Parathyroid adenoma (tissue), 2 donors: ENCODE measurements at regions not wholly inside any gene's neighbourhood (a gene's known extent, or its start where the extent isn't known, plus 50 kb on each side); places are given as distances from the start of the nearest gene placed in this dataset.
"Not testable (repeated sequence)": the region's sequence is repeated elsewhere in the genome, so short reads cannot be mapped to it uniquely, and the experiment has no call there.

Experiments
- H2AFZ ChIP-seq: fragments of 300-600 bp; sonication (generic); one replicate; pipeline ENCODE4 v1.7.0; 2017; ENCODE audit warnings: antibody characterized with exemption, mild to moderate bottlenecking
- H3K27ac ChIP-seq: fragments of 300-600 bp; sonication (generic); one replicate; pipeline ENCODE4 v1.7.0; 2017
- H3K27me3 ChIP-seq: fragments of 300-600 bp; sonication (generic); one replicate; pipeline ENCODE4 v1.7.0; 2017; ENCODE audit warnings: low read length; ENCODE audit not compliant: control insufficient read depth, insufficient read depth
- H3K36me3 ChIP-seq: fragments of 300-600 bp; sonication (generic); one replicate; pipeline ENCODE4 v1.7.0; 2017; ENCODE audit warnings: low read length; ENCODE audit not compliant: control insufficient read depth, insufficient read depth
- H3K4me1 ChIP-seq: fragments of 300-600 bp; sonication (generic); one replicate; pipeline ENCODE4 v1.7.0; 2017; ENCODE audit warnings: control low read depth
- H3K4me2 ChIP-seq: fragments of 300-600 bp; sonication (generic); one replicate; pipeline ENCODE4 v1.7.0; 2017; ENCODE audit warnings: low read length
- H3K4me3 ChIP-seq: fragments of 300-600 bp; sonication (generic); one replicate; pipeline ENCODE4 v1.7.0; 2017; ENCODE audit warnings: low read depth, low read length
- H3K79me2 ChIP-seq: fragments of 300-600 bp; sonication (generic); one replicate; pipeline ENCODE4 v1.7.0; 2017; ENCODE audit warnings: control low read depth
- H3K9ac ChIP-seq: fragments of 300-600 bp; sonication (generic); one replicate; pipeline ENCODE4 v1.7.0; 2017; ENCODE audit warnings: mild to moderate bottlenecking
- H3K9me3 ChIP-seq: fragments of 300-600 bp; sonication (generic); one replicate; pipeline ENCODE4 v1.7.0; 2017; ENCODE audit warnings: low read length; ENCODE audit not compliant: control insufficient read depth
- CTCF ChIP-seq: fragments of 300-600 bp; sonication (generic); IDR thresholded peaks from one replicate; pipeline ENCODE4 v1.7.0; 2017; ENCODE audit warnings: antibody characterized with exemption, mild to moderate bottlenecking
- donor health status: primary hyperparathyroidism.

- no peaks in the 10 kb centered on the region for H3K4me1 ChIP-seq
- no peak overlapping the region for H3K9ac ChIP-seq
- no peaks in the 10 kb centered on the region for H3K36me3 ChIP-seq
- no peak overlapping the region for H3K4me3 ChIP-seq
- no peaks in the 10 kb centered on the region for H3K27me3 ChIP-seq
- H3K27ac ChIP-seq = no peak overlapping the region
- H2AFZ ChIP-seq = no peak overlapping the region
- H3K4me2 ChIP-seq = no peak overlapping the region
- no peaks in the 10 kb centered on the region for H3K9me3 ChIP-seq
- no peaks in the 10 kb centered on the region for H3K79me2 ChIP-seq
- TF ChIP-seq CTCF = no peak
Observed at GRCh38 chr2:82215212-82215611, 1910.7 kb upstream of the LRRTM1 start.

- H3K4me3 ChIP-seq = no peak overlapping the region
- no peak overlapping the region for H3K4me2 ChIP-seq
- H3K27me3 ChIP-seq = no peaks in the 10 kb centered on the region
- no peak for TF ChIP-seq CTCF
- H2AFZ ChIP-seq = no peak overlapping the region
- H3K4me1 ChIP-seq = no peaks in the 10 kb centered on the region
- H3K36me3 ChIP-seq = no peaks in the 10 kb centered on the region
- H3K9ac ChIP-seq = no peak overlapping the region
- no peaks in the 10 kb centered on the region for H3K79me2 ChIP-seq
- no peak overlapping the region for H3K27ac ChIP-seq
- H3K9me3 ChIP-seq = no peaks in the 10 kb centered on the region
Observed at GRCh38 chr2:82199493-82199852, 1894.9 kb upstream of the LRRTM1 start.

GRCh38 chr2:82198809-82199492, 1894.4 kb upstream of the LRRTM1 start:
- Histone ChIP-seq H3K4me2 (no peak overlapping the region), H2AFZ (no peak overlapping the region), H3K79me2 (no peaks in the 10 kb centered on the region), H3K4me1 (no peaks in the 10 kb centered on the region), H3K36me3 (no peaks in the 10 kb centered on the region), H3K9me3 (no peaks in the 10 kb centered on the region), H3K27ac (no peak overlapping the region), H3K4me3 (no peak overlapping the region), H3K9ac (no peak overlapping the region), H3K27me3 (no peaks in the 10 kb centered on the region)
- TF ChIP-seq CTCF = no peak

- H3K79me2 ChIP-seq = no peaks in the 10 kb centered on the region
- no peak overlapping the region for H3K27ac ChIP-seq
- TF ChIP-seq CTCF = no peak
- H2AFZ ChIP-seq = no peak overlapping the region
- H3K4me3 ChIP-seq = no peak overlapping the region
- no peak overlapping the region for H3K4me2 ChIP-seq
- H3K27me3 ChIP-seq = no peaks in the 10 kb centered on the region
- no peaks in the 10 kb centered on the region for H3K4me1 ChIP-seq
- H3K9ac ChIP-seq = no peak overlapping the region
- H3K36me3 ChIP-seq = peaks cover 2% of the 10 kb centered on the region
- no peaks in the 10 kb centered on the region for H3K9me3 ChIP-seq
Observed at GRCh38 chr2:82182270-82182669, 1877.7 kb upstream of the LRRTM1 start.

- not testable (repeated sequence) for H3K9me3 ChIP-seq, H3K27ac ChIP-seq
Observed at GRCh38 chr2:82175210-82175609, 1870.7 kb upstream of the LRRTM1 start.

More at GRCh38 chr2:82175210-82175609, 1870.7 kb upstream of the LRRTM1 start:
- not testable (repeated sequence) for H3K9ac ChIP-seq, H3K79me2 ChIP-seq, H3K4me3 ChIP-seq, H3K4me1 ChIP-seq, H3K36me3 ChIP-seq, H2AFZ ChIP-seq, H3K4me2 ChIP-seq, H3K27me3 ChIP-seq
